B cell (primary cell): ENCODE measurements at regions not wholly inside any gene's neighbourhood (a gene's known extent, or its start where the extent isn't known, plus 50 kb on each side); places are given as distances from the start of the nearest gene placed in this dataset.

Experiments used
- EZH2 ChIP-seq: IDR thresholded peaks from 2 replicates; pipeline ENCODE4 v1.6.1; 2012; ENCODE audit warnings: borderline replicate concordance, low read depth, mild to moderate bottlenecking, moderate library complexity, low read length; ENCODE audit not compliant: insufficient read depth, poor library complexity, severe bottlenecking
- TF ChIP-seq, protein P1 (sequence below): fragments of 200-600 bp; IDR thresholded peaks from one replicate; pipeline ENCODE4 v1.8.0; 2022; ENCODE audit warnings: antibody characterized with exemption, mild to moderate bottlenecking

DNA sequence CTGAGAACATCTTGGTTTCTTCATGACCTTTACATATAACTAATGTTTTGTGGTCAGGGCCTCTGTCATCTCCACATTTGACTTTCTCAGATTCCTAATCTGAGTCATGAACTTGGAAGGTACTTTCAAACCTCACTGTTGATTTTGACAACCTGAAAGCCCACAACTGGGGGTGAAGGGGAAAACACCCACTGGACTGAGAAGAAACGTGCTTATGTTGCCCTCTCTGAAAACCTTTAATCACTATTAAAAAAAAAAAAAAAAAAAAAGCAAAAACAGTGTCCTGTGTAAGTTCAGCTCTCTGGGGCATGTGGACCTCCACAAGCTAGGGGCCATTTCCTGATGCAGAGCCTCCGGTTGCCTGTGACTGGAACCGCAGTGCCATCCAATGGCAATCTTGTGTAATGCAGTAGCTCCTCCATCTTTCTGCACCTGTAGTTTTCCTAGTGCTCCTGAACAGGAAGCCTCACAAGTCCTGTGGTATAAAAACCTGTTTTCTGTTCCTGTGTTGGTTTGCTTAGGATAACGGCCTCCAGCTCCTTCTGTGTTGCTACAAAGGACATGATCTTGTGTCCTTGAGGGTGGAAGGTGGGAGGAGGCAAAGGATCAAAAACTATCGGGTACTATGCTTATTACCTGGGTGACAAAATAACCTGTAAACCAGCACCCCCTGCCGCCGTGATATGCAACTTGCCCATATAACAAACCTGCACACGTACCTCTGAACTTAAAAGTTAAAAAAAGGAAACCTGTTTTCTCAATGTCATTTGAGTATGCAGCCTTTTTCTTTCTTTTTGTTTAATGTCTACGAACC is 124.5 kb downstream of the ZNF648 start:
- TF ChIP-seq, protein P1, sequence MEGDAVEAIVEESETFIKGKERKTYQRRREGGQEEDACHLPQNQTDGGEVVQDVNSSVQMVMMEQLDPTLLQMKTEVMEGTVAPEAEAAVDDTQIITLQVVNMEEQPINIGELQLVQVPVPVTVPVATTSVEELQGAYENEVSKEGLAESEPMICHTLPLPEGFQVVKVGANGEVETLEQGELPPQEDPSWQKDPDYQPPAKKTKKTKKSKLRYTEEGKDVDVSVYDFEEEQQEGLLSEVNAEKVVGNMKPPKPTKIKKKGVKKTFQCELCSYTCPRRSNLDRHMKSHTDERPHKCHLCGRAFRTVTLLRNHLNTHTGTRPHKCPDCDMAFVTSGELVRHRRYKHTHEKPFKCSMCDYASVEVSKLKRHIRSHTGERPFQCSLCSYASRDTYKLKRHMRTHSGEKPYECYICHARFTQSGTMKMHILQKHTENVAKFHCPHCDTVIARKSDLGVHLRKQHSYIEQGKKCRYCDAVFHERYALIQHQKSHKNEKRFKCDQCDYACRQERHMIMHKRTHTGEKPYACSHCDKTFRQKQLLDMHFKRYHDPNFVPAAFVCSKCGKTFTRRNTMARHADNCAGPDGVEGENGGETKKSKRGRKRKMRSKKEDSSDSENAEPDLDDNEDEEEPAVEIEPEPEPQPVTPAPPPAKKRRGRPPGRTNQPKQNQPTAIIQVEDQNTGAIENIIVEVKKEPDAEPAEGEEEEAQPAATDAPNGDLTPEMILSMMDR: peak; percentile 28
- TF ChIP-seq EZH2: no peak
